ENCODE measurements at regions not wholly inside any gene's neighbourhood (a gene's known extent, or its start where the extent isn't known, plus 50 kb on each side); places are given as distances from the start of the nearest gene placed in this dataset.

DNA sequence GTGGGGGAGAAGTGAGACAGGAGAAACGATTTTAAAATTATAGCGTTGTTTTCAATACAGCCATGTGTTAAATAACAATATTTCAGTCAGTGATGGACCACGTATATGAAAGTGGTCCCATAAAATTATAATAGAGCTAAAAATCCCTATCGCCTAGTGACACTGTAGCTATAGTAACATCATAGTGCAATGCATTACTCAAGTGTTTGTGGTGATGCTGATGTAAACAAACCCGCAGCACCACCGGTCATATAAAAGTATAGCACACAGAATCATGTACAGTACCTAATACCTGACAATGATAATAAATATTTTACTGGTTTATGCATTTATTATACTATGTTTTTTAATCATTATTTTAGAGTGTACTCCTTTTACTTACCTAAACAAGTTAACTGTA, 407.4 kb upstream of the SEMA6A start:
- TF ChIP-seq, protein P1, sequence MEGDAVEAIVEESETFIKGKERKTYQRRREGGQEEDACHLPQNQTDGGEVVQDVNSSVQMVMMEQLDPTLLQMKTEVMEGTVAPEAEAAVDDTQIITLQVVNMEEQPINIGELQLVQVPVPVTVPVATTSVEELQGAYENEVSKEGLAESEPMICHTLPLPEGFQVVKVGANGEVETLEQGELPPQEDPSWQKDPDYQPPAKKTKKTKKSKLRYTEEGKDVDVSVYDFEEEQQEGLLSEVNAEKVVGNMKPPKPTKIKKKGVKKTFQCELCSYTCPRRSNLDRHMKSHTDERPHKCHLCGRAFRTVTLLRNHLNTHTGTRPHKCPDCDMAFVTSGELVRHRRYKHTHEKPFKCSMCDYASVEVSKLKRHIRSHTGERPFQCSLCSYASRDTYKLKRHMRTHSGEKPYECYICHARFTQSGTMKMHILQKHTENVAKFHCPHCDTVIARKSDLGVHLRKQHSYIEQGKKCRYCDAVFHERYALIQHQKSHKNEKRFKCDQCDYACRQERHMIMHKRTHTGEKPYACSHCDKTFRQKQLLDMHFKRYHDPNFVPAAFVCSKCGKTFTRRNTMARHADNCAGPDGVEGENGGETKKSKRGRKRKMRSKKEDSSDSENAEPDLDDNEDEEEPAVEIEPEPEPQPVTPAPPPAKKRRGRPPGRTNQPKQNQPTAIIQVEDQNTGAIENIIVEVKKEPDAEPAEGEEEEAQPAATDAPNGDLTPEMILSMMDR (IDR thresholded peaks at IDR 0.05): no peak
- TF ChIP-seq POLR2AphosphoS5 (IDR thresholded peaks at IDR 0.05; ENCODE audit: insufficient read depth in 1 of 2, low read depth in 1 of 2): no peak

Data from vagina (tissue), 2 donors.